Thyroid gland (tissue), 4 donors: ENCODE measurements at regions not wholly inside any gene's neighbourhood (a gene's known extent, or its start where the extent isn't known, plus 50 kb on each side); places are given as distances from the start of the nearest gene placed in this dataset.

ENCODE experiments used
- DNase-seq, 2 donors: peaks; one replicate each; pipeline ENCODE4 v3.0.0-alpha.2; 2019
- H3K27ac ChIP-seq, 3 donors: fragments of 200-600 bp; sonication (generic); 1 replicate in 2 of 3; 2 replicates in 1 of 3; pipeline ENCODE4 v1.5.1; 2016 to 2019; ENCODE audit warnings: mild to moderate bottlenecking in 1 of 3, moderate library complexity in 1 of 3
- H3K27me3 ChIP-seq: fragments of 200-600 bp; sonication (generic); one replicate; pipeline ENCODE4 v1.5.1; 2019
- H3K36me3 ChIP-seq, 2 donors: fragments of 200-600 bp; sonication (generic); one replicate each; pipeline ENCODE4 v1.5.1; 2016 to 2019
- H3K4me1 ChIP-seq, 2 donors: fragments of 200-600 bp; sonication (generic); one replicate each; pipeline ENCODE4 v1.5.1; 2017 to 2019
- H3K4me3 ChIP-seq, 3 donors: fragments of 200-600 bp; sonication (generic); replicated peaks in 1 of 3; 1 replicate in 2 of 3; 2 replicates in 1 of 3; pipeline ENCODE4 v1.5.1; 2016; ENCODE audit warnings: mild to moderate bottlenecking in 1 of 3
- H3K9me3 ChIP-seq: fragments of 200-600 bp; sonication (generic); one replicate; pipeline ENCODE4 v1.5.1; 2017
- CTCF ChIP-seq, 6 experiments: fragments of 200-600 bp in 3 of 6; fragments of 450-650 bp in 3 of 6; sonication (generic) in 3 of 6; IDR thresholded peaks; one replicate each; pipeline ENCODE4 v1.5.1; 2016 to 2019; ENCODE audit warnings: antibody characterized with exemption in 6 of 6, mild to moderate bottlenecking in 2 of 6, inconsistent platforms in 1 of 6, moderate library complexity in 1 of 6
- POLR2A ChIP-seq, 2 donors: fragments of 450-650 bp; IDR thresholded peaks; one replicate each; pipeline ENCODE4 v1.6.1; 2017; ENCODE audit warnings: antibody characterized with exemption in 2 of 2, mild to moderate bottlenecking in 2 of 2, moderate library complexity in 1 of 2
- WGBS, 2 donors: methylation state at CpG; one replicate each; pipeline ENCODE4 v1.1.5; 2017; 5-methylcytosine and 5-hydroxymethylcytosine counted together
- intact Hi-C: fragments of 100-400 bp; cut with DNase I; formaldehyde crosslinking; loops from one replicate; pipeline ENCODE4 v1.15.1; 2023

- no peak overlapping the region for H3K27ac ChIP-seq
- no peak overlapping the region for H3K4me3 ChIP-seq
- no peak for DNase-seq
- peaks cover 0 to 12% of the 10 kb centered on the region in 2 donors for H3K4me1 ChIP-seq
- TF ChIP-seq CTCF (IDR thresholded peaks at IDR 0.05) (no peak), POLR2A (IDR thresholded peaks at IDR 0.05) (no peak)
- WGBS, 2 donors, result 41 to 46% methylated on average over 6 of the region's 6 CpGs
- no peaks in the 10 kb centered on the region for H3K36me3 ChIP-seq
- no peaks in the 10 kb centered on the region for H3K27me3 ChIP-seq
- H3K9me3 ChIP-seq, result no peaks in the 10 kb centered on the region
- intact Hi-C loops, result no loop called here
Observed at GRCh38 chr10:21399392-21400035, 126.0 kb downstream of the SKIDA1 start.

- Histone ChIP-seq H3K36me3 (no peaks in the 10 kb centered on the region), H3K27me3 (no peaks in the 10 kb centered on the region), H3K27ac (no peak overlapping the region), H3K4me3 (no peak overlapping the region), H3K9me3 (no peaks in the 10 kb centered on the region), H3K4me1 (peaks cover 0 to 12% of the 10 kb centered on the region in 2 donors)
- WGBS, 2 donors, result 19 to 27% methylated on average over 2 of the region's 2 CpGs
- intact Hi-C loops, result no loop called here
- DNase-seq, result no peak
- no peak for TF ChIP-seq POLR2A (IDR thresholded peaks at IDR 0.05)
- no peak for TF ChIP-seq CTCF (IDR thresholded peaks at IDR 0.05)
Observed at GRCh38 chr10:21398563-21399231, 126.8 kb downstream of the SKIDA1 start.

- Histone ChIP-seq H3K27me3 (no peaks in the 10 kb centered on the region), H3K27ac (no peak overlapping the region), H3K4me3 (no peak overlapping the region), H3K36me3 (no peaks in the 10 kb centered on the region), H3K4me1 (peaks cover 0 to 4% of the 10 kb centered on the region in 2 donors), H3K9me3 (no peaks in the 10 kb centered on the region)
- no peak for DNase-seq
- WGBS, 2 donors, result 45 to 59% methylated on average over 1 of the region's 1 CpG
- no peak for TF ChIP-seq POLR2A (IDR thresholded peaks at IDR 0.05)
- TF ChIP-seq CTCF (IDR thresholded peaks at IDR 0.05), result no peak
- intact Hi-C loops, result no loop called here
Observed at GRCh38 chr10:21396889-21397288, 128.6 kb downstream of the SKIDA1 start.

GRCh38 chr10:21393931-21394330 lies 131.6 kb downstream of the SKIDA1 start:
- H3K9me3 ChIP-seq, result no peaks in the 10 kb centered on the region
- H3K27ac ChIP-seq, result no peak overlapping the region
- 92 to 93% methylated on average over 15 to 20 of the region's 20 CpGs for WGBS, 2 donors
- H3K4me1 ChIP-seq, result no peaks in the 10 kb centered on the region
- intact Hi-C loops, result no loop called here
- TF ChIP-seq POLR2A (IDR thresholded peaks at IDR 0.05) (no peak), CTCF (IDR thresholded peaks at IDR 0.05) (no peak)
- no peak overlapping the region for H3K4me3 ChIP-seq
- DNase-seq, result no peak
- H3K27me3 ChIP-seq, result no peaks in the 10 kb centered on the region
- no peaks in the 10 kb centered on the region for H3K36me3 ChIP-seq

- no peaks in the 10 kb centered on the region for H3K4me1 ChIP-seq
- H3K27me3 ChIP-seq, result no peaks in the 10 kb centered on the region
- intact Hi-C loops, result no loop called here
- WGBS, 2 donors, result 84 to 90% methylated on average over 8 of the region's 8 CpGs
- H3K36me3 ChIP-seq, result no peaks in the 10 kb centered on the region
- TF ChIP-seq POLR2A (IDR thresholded peaks at IDR 0.05), result no peak
- TF ChIP-seq CTCF (IDR thresholded peaks at IDR 0.05), result no peak
- H3K27ac ChIP-seq, result no peak overlapping the region
- no peaks in the 10 kb centered on the region for H3K9me3 ChIP-seq
- H3K4me3 ChIP-seq, result no peak overlapping the region
- DNase-seq, result no peak
Observed at GRCh38 chr10:21388589-21388988, 136.9 kb downstream of the SKIDA1 start.
